Activated B cell treated with CpG ODN at 0.5 μM for 24 hours (primary cell): ENCODE measurements at regions not wholly inside any gene's neighbourhood (a gene's known extent, or its start where the extent isn't known, plus 50 kb on each side); places are given as distances from the start of the nearest gene placed in this dataset.

ENCODE experiments used
- ATAC-seq: fragments of 200-7000 bp; cut with Tn5 transposase; one replicate; pipeline ENCODE4 v1.10.0; 2021; ENCODE audit warnings: low read depth, mild to moderate bottlenecking, moderate library complexity
- CTCF ChIA-PET: fragments of 350-600 bp; sonication (Branson Sonifier 250); formaldehyde crosslinking; loops from one replicate; lab custom pipeline; 2021; ENCODE audit warnings: antibody characterized with exemption; lab: Charles Lee
- POLR2A ChIA-PET: fragments of 350-600 bp; sonication (Branson Sonifier 250); formaldehyde crosslinking; loops from one replicate; lab custom pipeline; 2021; ENCODE audit warnings: antibody characterized with exemption; lab: Charles Lee
- DNase-seq: peaks from one replicate; pipeline ENCODE4 v3.0.0; 2022
- H3K27ac Mint-ChIP-seq: one replicate; pipeline ENCODE4 v1.8.0; 2020; ENCODE audit warnings: mixed read lengths
- H3K27me3 Mint-ChIP-seq: one replicate; pipeline ENCODE4 v1.8.0; 2021; ENCODE audit warnings: mixed read lengths
- H3K36me3 Mint-ChIP-seq: one replicate; pipeline ENCODE4 v1.8.0; 2021; ENCODE audit warnings: low read depth, mixed read lengths
- H3K4me1 Mint-ChIP-seq: one replicate; pipeline ENCODE4 v1.8.0; 2021; ENCODE audit warnings: mixed read lengths
- H3K4me3 Mint-ChIP-seq: one replicate; pipeline ENCODE4 v1.8.0; 2020; ENCODE audit warnings: mild to moderate bottlenecking, mixed read lengths
- H3K9me3 Mint-ChIP-seq: one replicate; pipeline ENCODE4 v1.8.0; 2020; ENCODE audit warnings: mixed read lengths
- CTCF ChIP-seq: fragments of 200-600 bp; IDR thresholded peaks from one replicate; pipeline ENCODE4 v1.8.0; 2022; ENCODE audit warnings: antibody characterized with exemption, mild to moderate bottlenecking
- intact Hi-C: fragments of 100-400 bp; cut with micrococcal nuclease; formaldehyde crosslinking; loops from one replicate; pipeline ENCODE4 v1.15.1; 2024

GRCh38 chr7:136702913-136703312 lies 165.5 kb upstream of the CHRM2 start:
- intact Hi-C loops = no loop called here
- Mint-ChIP-seq H3K4me1 (no peaks in the 10 kb centered on the region), H3K27ac (no peak overlapping the region), H3K9me3 (peaks cover 7% of the 10 kb centered on the region), H3K4me3 (no peak overlapping the region), H3K36me3 (no peaks in the 10 kb centered on the region), H3K27me3 (no peaks in the 10 kb centered on the region)
- TF ChIP-seq CTCF = no peak
- ATAC-seq (no peak), DNase-seq (no peak)
- ChIA-PET POLR2A (no interaction called here), CTCF (no interaction called here)

GRCh38 chr7:136698977-136699376 lies 169.5 kb upstream of the CHRM2 start:
- Mint-ChIP-seq H3K27ac (no peak overlapping the region), H3K27me3 (no peaks in the 10 kb centered on the region), H3K36me3 (no peaks in the 10 kb centered on the region), H3K9me3 (peaks cover 7% of the 10 kb centered on the region), H3K4me3 (no peak overlapping the region), H3K4me1 (no peaks in the 10 kb centered on the region)
- DNase-seq (no peak), ATAC-seq (no peak)
- POLR2A ChIA-PET = no interaction called here
- CTCF ChIA-PET = no interaction called here
- intact Hi-C loops = no loop called here
- TF ChIP-seq CTCF = no peak

GRCh38 chr7:136698231-136698630 lies 170.2 kb upstream of the CHRM2 start:
- ChIA-PET CTCF (no interaction called here), POLR2A (no interaction called here)
- no peak overlapping the region for H3K4me3 Mint-ChIP-seq
- H3K36me3 Mint-ChIP-seq = no peaks in the 10 kb centered on the region
- no peaks in the 10 kb centered on the region for H3K4me1 Mint-ChIP-seq
- no peak for DNase-seq
- ATAC-seq = no peak
- H3K27ac Mint-ChIP-seq = no peak overlapping the region
- peaks cover 4% of the 10 kb centered on the region for H3K9me3 Mint-ChIP-seq
- intact Hi-C loops = no loop called here
- TF ChIP-seq CTCF = no peak
- no peaks in the 10 kb centered on the region for H3K27me3 Mint-ChIP-seq

- Mint-ChIP-seq H3K4me1 (no peaks in the 10 kb centered on the region), H3K27ac (no peak overlapping the region), H3K36me3 (no peaks in the 10 kb centered on the region), H3K4me3 (no peak overlapping the region), H3K27me3 (no peaks in the 10 kb centered on the region), H3K9me3 (peaks cover 4% of the 10 kb centered on the region)
- intact Hi-C loops = no loop called here
- no peak for TF ChIP-seq CTCF
- DNase-seq = no peak
- ChIA-PET POLR2A (no interaction called here), CTCF (no interaction called here)
- ATAC-seq = no peak
These were observed 171.2 kb upstream of the CHRM2 start for GRCh38 chr7:136697271-136697670.

GRCh38 chr7:136693166-136694119 lies 175.0 kb upstream of the CHRM2 start:
- ATAC-seq = no peak
- ChIA-PET CTCF (no interaction called here), POLR2A (no interaction called here)
- intact Hi-C loops = no loop called here
- H3K27ac Mint-ChIP-seq = no peak overlapping the region
- TF ChIP-seq CTCF = no peak
- no peaks in the 10 kb centered on the region for H3K27me3 Mint-ChIP-seq
- no peaks in the 10 kb centered on the region for H3K9me3 Mint-ChIP-seq
- DNase-seq = no peak
- no peaks in the 10 kb centered on the region for H3K36me3 Mint-ChIP-seq
- H3K4me1 Mint-ChIP-seq = no peaks in the 10 kb centered on the region
- no peak overlapping the region for H3K4me3 Mint-ChIP-seq
